Tibial nerve (tissue), 4 donors: ENCODE measurements at regions not wholly inside any gene's neighbourhood (a gene's known extent, or its start where the extent isn't known, plus 50 kb on each side); places are given as distances from the start of the nearest gene placed in this dataset.

Experiments used
- DNase-seq, 2 donors: peaks; one replicate each; pipeline ENCODE4 v3.0.0-alpha.2; 2019; ENCODE audit warnings: low spot score in 2 of 2
- H3K27ac ChIP-seq, 4 donors: fragments of 200-600 bp; sonication (generic) in 3 of 4; one replicate each; pipeline ENCODE4 v1.5.1; 2017 to 2019; ENCODE audit warnings: mild to moderate bottlenecking in 1 of 4
- H3K27me3 ChIP-seq, 2 donors: fragments of 200-600 bp; sonication (generic) in 1 of 2; one replicate each; pipeline versions ENCODE4 v1.5.1 to v1.6.0; 2017 to 2019
- H3K36me3 ChIP-seq, 3 donors: fragments of 200-600 bp; sonication (generic); one replicate each; pipeline ENCODE4 v1.5.1; 2018 to 2019
- H3K4me1 ChIP-seq, 4 donors: fragments of 200-600 bp; sonication (generic) in 3 of 4; one replicate each; pipeline ENCODE4 v1.5.1; 2017 to 2019
- H3K4me3 ChIP-seq, 4 donors: fragments of 200-600 bp; sonication (generic) in 3 of 4; one replicate each; pipeline ENCODE4 v1.5.1; 2017 to 2019; ENCODE audit warnings: mild to moderate bottlenecking in 1 of 4, moderate library complexity in 1 of 4
- H3K9me3 ChIP-seq, 4 donors: fragments of 200-600 bp; sonication (generic) in 3 of 4; one replicate each; pipeline ENCODE4 v1.5.1; 2017 to 2019
- EP300 ChIP-seq, 2 donors: sonication (generic); formaldehyde crosslinking; IDR thresholded peaks; one replicate each; pipeline ENCODE4 v1.6.1; 2017; ENCODE audit warnings: antibody characterized with exemption in 2 of 2, mild to moderate bottlenecking in 1 of 2
- POLR2A ChIP-seq, 2 donors: fragments of 450-650 bp; IDR thresholded peaks; one replicate each; pipeline ENCODE4 v1.6.1; 2017; ENCODE audit warnings: antibody characterized with exemption in 2 of 2, mild to moderate bottlenecking in 2 of 2, moderate library complexity in 2 of 2
- WGBS, 2 donors: methylation state at CpG; one replicate each; pipeline ENCODE4 v1.1.5; 2018; 5-methylcytosine and 5-hydroxymethylcytosine counted together
- TF ChIP-seq, protein P1 (sequence below), 5 experiments: fragments of 200-600 bp in 3 of 5; fragments of 450-650 bp in 2 of 5; sonication (generic) in 3 of 5; IDR thresholded peaks; one replicate each; pipeline ENCODE4 v1.5.1; 2016 to 2019; ENCODE audit warnings: antibody characterized with exemption in 5 of 5, mild to moderate bottlenecking in 3 of 5, moderate library complexity in 2 of 5

DNA sequence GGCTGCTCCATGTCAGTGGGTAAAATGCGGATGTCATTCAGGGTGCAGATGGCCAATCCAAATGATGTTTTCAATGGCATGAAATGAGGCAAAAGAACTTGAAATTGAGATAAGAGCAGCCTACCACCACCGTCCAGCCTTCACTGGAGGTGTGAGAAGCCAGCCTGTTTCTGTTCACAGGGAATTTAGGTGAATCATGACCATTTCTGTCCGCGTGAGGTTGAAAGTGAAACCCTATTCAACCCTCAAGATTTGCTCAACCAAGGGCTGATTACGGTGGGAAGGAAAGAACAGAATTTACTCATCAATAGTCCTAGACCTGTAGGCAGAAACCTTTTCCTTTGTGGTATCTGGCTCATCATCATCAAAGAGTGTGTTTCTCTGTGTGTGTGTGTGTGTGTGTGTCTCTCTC lies 370.7 kb downstream of the COG6 start:
- 92 to 93% methylated on average over 5 of the region's 5 CpGs for WGBS, 2 donors
- Histone ChIP-seq H3K27me3 (no peaks in the 10 kb centered on the region), H3K36me3 (no peaks in the 10 kb centered on the region), H3K4me1 (no peaks in the 10 kb centered on the region), H3K27ac (no peak overlapping the region), H3K4me3 (no peak overlapping the region), H3K9me3 (peaks cover 0 to 13% (median 0%) of the 10 kb centered on the region in 4 donors)
- TF ChIP-seq POLR2A (IDR thresholded peaks at IDR 0.05) (no peak), EP300 (IDR thresholded peaks at IDR 0.05) (no peak)
- TF ChIP-seq, protein P1, sequence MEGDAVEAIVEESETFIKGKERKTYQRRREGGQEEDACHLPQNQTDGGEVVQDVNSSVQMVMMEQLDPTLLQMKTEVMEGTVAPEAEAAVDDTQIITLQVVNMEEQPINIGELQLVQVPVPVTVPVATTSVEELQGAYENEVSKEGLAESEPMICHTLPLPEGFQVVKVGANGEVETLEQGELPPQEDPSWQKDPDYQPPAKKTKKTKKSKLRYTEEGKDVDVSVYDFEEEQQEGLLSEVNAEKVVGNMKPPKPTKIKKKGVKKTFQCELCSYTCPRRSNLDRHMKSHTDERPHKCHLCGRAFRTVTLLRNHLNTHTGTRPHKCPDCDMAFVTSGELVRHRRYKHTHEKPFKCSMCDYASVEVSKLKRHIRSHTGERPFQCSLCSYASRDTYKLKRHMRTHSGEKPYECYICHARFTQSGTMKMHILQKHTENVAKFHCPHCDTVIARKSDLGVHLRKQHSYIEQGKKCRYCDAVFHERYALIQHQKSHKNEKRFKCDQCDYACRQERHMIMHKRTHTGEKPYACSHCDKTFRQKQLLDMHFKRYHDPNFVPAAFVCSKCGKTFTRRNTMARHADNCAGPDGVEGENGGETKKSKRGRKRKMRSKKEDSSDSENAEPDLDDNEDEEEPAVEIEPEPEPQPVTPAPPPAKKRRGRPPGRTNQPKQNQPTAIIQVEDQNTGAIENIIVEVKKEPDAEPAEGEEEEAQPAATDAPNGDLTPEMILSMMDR (IDR thresholded peaks at IDR 0.05): no peak
- no peak for DNase-seq

DNA sequence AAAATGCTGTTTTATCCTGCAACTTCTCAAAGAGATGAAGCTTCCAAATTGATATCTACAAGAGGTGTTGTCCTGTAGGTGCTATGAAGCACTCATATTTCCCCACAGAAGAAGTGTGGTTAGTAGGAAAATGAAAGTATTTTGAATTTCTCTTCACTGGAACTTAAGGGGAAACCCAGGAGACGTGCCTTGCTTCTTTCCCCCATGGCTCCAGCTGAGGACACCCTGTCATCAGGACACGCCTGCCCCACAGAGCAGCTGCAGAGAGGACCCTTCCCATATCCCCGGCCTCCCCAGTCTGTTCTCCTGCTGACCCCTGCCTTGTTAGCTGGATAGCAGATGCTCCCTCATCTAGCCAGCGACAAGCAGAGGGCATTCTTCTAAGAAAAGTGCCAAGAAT lies 371.3 kb downstream of the COG6 start:
- no peaks in the 10 kb centered on the region for H3K4me1 ChIP-seq
- DNase-seq: no peak
- no peaks in the 10 kb centered on the region for H3K36me3 ChIP-seq
- TF ChIP-seq EP300 (IDR thresholded peaks at IDR 0.05) (no peak), POLR2A (IDR thresholded peaks at IDR 0.05) (no peak)
- H3K27me3 ChIP-seq: no peaks in the 10 kb centered on the region
- no peak overlapping the region for H3K4me3 ChIP-seq
- WGBS, 2 donors: 84 to 94% methylated on average over 4 of the region's 4 CpGs
- H3K9me3 ChIP-seq: peaks cover 0 to 13% (median 0%) of the 10 kb centered on the region in 4 donors
- H3K27ac ChIP-seq: no peak overlapping the region

DNA sequence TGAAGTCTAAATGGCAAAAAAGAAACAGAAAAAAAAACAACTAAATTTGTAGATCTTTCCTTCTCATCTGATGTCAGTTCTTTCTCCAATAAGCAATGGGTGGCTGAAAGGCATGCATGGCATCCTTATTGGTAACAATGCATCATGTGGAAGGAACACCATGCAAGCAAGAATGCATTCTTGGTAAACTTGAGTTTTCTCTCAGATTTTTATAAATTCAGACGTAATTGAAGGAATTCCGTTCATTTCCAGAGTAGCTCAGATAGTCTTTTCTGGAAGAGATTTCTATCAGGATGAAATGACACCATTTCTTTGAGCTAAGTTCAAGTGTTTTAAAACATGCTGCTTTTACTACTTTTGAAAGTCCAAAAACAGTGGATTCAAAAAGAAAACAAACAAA lies 373.0 kb downstream of the COG6 start:
- 93 to 95% methylated on average over 2 of the region's 2 CpGs for WGBS, 2 donors

DNA sequence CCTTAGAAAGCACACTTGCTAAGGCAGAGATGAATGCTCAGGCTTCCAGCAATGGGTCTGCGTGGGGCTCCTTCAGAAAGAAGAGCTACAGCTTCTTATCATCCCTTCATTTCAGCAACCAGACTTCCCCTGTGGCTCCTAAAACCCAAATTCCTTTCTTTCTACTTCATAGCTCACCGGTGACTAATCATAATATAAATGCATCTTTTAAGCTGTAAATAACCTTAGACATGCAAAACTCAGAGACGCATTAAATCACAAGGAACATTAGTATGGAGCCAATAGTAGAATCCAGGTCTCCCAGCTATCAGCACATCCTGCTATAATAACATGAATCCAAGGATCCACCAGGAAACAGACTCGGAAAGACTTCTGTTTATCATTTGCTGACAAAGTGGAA lies 375.6 kb downstream of the COG6 start:
- DNase-seq: no peak
- no peak overlapping the region for H3K4me3 ChIP-seq
- H3K27ac ChIP-seq: no peak overlapping the region
- no peaks in the 10 kb centered on the region for H3K36me3 ChIP-seq
- H3K27me3 ChIP-seq: no peaks in the 10 kb centered on the region
- WGBS, 2 donors: 47 to 62% methylated on average over 4 of the region's 4 CpGs
- H3K9me3 ChIP-seq: peaks cover 0 to 13% (median 0%) of the 10 kb centered on the region in 4 donors
- H3K4me1 ChIP-seq: no peaks in the 10 kb centered on the region
- TF ChIP-seq EP300 (IDR thresholded peaks at IDR 0.05) (no peak), POLR2A (IDR thresholded peaks at IDR 0.05) (no peak)
- TF ChIP-seq, protein P1 (IDR thresholded peaks at IDR 0.05): no peak

More for the DNA sequence above, 373.0 kb downstream of the COG6 start:
- no peak overlapping the region for H3K27ac ChIP-seq
- no peak for DNase-seq
- H3K4me3 ChIP-seq: no peak overlapping the region
- H3K36me3 ChIP-seq: no peaks in the 10 kb centered on the region
- H3K9me3 ChIP-seq: peaks cover 0 to 13% (median 0%) of the 10 kb centered on the region in 4 donors
- TF ChIP-seq EP300 (IDR thresholded peaks at IDR 0.05): no peak
- TF ChIP-seq POLR2A (IDR thresholded peaks at IDR 0.05): no peak
- TF ChIP-seq, protein P1 (IDR thresholded peaks at IDR 0.05): no peak
- no peaks in the 10 kb centered on the region for H3K4me1 ChIP-seq
- no peaks in the 10 kb centered on the region for H3K27me3 ChIP-seq

DNA sequence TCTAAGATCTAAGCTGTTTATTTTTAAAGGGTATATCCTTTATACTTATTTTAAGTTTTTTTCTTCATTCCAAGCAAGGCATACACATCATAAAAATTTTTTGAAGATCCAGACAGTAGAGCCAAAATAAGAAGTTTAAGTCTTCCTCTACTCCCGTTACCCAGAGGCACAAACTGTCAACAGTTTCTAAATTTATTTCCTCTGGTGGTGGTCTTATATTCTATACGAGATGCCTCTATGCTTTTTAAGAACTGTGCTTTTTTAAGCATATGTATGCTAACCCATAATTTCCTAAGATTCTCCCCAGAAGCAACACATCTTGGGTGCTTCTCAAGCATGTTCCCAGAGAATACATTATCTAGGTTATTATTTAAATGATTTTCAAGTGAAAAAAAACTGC lies 383.6 kb downstream of the COG6 start:
- 63 to 72% methylated on average over 2 of the region's 2 CpGs for WGBS, 2 donors
- Histone ChIP-seq H3K4me1 (no peaks in the 10 kb centered on the region), H3K27ac (no peak overlapping the region), H3K4me3 (no peak overlapping the region), H3K36me3 (no peaks in the 10 kb centered on the region), H3K27me3 (no peaks in the 10 kb centered on the region), H3K9me3 (no peaks in the 10 kb centered on the region)
- no peak for DNase-seq
- TF ChIP-seq POLR2A (IDR thresholded peaks at IDR 0.05) (no peak), EP300 (IDR thresholded peaks at IDR 0.05) (no peak)
- TF ChIP-seq, protein P1 (IDR thresholded peaks at IDR 0.05): no peak

DNA sequence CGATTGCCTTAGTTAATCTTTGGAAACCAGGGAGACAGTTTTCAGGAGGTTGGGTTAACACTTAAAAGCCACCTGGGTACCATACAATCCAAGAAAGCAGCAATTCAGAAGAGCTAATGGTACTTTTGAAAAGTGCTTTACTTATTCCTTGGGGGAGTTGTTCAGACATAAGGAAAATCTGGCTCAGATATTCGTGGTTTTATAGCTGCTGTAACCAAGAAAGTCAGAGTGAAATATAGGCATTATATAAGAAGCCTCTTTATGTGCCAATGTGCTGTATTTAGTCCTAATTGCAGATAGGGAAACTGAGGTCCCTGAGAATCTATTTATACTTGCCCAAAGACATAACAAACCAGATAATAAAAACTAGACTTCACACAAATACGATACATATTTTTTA lies 387.5 kb downstream of the COG6 start:
- Histone ChIP-seq H3K27ac (no peak overlapping the region), H3K9me3 (no peaks in the 10 kb centered on the region), H3K27me3 (no peaks in the 10 kb centered on the region), H3K36me3 (no peaks in the 10 kb centered on the region), H3K4me1 (no peaks in the 10 kb centered on the region), H3K4me3 (no peak overlapping the region)
- TF ChIP-seq, protein P1 (IDR thresholded peaks at IDR 0.05): no peak
- TF ChIP-seq POLR2A (IDR thresholded peaks at IDR 0.05) (no peak), EP300 (IDR thresholded peaks at IDR 0.05) (no peak)
- DNase-seq: no peak
- 60 to 63% methylated on average over 3 of the region's 3 CpGs for WGBS, 2 donors
